HG03280 (cell line): ENCODE measurements at regions not wholly inside any gene's neighbourhood (a gene's known extent, or its start where the extent isn't known, plus 50 kb on each side); places are given as distances from the start of the nearest gene placed in this dataset.

Experiments used
- ATAC-seq: cut with Tn5 transposase; IDR thresholded peaks from one replicate; pipeline ENCODE4 v1.9.1; 2021; ENCODE audit warnings: mild to moderate bottlenecking, moderate library complexity; ENCODE audit not compliant: unreplicated experiment

DNA sequence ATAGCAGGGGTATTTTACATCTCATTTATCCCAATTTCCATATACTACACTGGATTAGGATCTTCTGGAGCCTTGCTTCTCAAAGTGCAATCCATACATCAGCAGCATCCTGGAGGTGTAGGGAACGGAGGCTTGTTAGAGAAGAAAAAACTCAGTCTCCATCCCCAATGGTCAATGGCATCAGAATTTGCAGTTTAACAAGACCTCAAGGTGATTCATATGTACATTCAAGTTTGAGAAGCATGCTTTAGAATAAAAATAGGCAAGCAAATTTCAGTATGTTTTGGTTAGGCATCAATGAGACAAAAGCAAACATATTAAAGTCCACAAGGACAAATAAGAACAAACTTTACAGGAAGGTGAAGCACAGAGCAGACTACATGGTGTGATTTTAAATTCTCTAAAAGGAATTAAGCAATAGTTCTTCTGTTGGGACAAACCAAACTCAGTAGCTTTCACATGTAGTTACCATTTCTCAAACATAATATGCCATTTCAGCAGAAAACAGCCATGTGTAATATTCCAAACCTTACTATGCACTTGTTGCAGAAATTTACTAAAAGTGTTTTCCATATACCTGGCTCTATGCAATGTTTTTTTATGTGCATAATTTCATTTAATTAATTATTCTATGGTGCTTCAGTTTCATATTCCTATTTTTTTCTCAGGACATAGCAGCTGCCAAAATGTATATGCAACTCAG is 360.3 kb upstream of the NECTIN3 start:
- no peak for ATAC-seq

DNA sequence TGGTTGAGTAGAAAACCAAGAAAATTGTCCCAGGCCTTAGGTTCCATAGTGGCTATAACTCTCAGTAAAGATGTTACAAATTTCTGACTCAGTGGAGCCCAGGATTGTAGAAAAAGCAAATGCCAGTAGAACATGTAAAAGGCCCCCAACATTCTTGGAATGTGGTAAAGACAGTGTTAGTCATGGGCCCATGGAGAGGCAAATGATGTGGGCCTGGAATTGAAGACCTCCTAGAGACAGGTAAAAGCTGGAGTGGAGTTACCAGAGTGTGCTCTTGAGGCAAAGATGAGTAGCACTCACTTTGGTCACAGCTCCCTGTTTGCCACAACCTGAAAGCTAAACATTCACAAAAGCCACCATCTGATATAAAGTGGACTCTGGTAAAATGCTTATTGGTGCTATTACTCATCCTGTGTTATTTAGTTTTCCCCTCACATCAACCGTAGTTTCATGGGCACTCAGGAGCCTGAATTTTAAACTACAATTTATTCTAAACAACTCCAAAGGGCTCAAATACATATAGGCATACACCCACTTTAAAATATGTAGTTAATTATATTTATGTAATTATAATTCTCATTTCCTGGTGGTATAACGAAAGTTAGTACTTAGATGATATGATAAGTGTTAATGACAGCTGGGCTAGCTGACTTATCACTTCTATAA is 359.6 kb upstream of the NECTIN3 start:
- ATAC-seq, result no peak

DNA sequence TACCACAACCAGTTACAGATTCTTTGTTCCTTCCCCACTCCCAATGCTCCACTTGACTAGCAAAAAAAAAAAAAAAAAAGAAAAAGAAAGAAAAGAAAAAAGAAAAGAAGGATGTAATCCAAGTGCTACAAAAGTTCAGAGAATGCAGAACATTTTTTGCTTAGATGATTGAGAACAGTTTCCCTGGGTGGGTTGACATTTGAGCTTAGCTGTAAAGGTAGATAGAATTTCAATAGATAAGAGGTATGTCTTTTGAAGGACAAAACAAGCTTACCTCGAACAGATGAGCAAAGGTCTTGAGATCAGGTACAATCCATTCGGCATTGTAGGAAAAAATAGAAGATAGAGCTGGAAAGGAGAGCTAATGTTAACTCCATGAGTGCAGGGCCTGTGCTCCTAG is 344.6 kb upstream of the NECTIN3 start:
- no peak for ATAC-seq

DNA sequence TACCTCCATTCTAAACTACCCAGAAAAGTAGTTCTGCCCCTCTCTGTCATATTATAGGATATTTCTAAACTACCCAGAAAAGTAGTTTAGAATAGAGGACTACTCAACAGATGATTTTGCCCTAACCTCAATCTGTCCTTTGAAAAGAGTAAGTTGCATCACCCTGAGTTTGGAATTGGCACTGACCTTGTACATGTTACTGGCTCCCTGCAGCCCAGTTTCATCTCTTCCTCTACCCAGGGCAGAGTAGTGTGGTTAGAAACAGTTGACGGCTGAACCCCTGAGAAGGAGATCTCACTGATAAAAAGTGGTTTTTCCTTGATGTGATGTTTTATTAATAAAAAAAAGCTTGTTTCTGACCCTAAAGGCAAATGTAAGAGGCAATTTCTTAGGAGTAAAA is 340.5 kb upstream of the NECTIN3 start:
- ATAC-seq, result no peak

DNA sequence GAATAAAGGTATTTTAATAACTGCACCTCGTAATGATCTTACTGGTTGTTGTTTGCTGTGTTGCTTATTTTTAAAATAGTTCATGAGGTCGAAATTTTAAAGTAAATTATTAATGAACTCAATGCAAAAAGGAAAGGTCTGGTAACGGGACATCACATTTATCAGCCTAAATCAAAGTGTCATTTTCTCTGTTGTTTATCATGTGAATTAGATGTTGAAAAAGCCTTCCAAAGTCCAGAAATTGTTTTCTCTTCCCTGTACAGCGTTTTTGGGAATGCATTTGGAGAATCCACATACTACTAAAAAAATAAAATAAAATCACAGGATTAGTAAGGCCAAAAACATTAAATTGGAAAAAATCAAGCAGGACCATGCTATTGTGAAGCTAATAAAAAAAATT is 339.2 kb upstream of the NECTIN3 start:
- no peak for ATAC-seq

DNA sequence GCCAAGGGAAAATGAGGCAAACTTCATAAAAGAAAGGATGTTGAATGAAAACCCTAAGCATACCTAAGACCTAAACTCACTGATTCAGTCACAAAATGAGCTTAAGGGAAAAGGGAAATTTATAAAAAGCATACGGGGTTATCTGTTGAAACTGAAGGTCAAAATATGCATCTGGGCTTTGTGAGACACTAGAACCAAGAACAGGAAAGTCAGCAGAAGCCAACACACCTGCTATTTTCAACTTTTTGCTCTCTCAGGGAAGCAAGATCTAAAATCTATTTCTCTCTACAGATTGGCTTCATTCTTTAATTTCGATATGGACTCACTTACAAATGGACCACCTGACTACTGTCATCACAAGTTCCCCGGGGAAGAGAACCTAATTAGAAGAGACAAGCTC is 338.6 kb upstream of the NECTIN3 start:
- ATAC-seq, result no peak

DNA sequence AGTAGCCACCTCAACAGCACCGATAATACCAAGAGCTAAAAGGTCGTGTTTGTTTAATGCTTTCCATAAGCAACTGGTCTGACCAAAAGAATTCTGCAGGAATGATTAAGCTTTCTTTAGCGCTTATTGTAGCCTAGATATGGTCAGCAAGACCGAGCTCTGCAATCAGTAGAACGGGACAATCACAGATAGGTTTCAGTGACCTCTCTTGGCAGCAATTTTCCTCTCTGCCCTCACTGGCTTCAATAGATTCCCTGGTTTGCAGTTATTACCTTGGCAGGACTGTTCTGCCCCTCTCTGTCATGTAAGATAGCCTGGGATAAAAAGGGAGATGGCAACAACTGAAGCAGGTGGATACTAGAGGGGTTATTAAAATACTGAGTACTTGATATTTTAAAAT is 337.1 kb upstream of the NECTIN3 start:
- no peak for ATAC-seq

DNA sequence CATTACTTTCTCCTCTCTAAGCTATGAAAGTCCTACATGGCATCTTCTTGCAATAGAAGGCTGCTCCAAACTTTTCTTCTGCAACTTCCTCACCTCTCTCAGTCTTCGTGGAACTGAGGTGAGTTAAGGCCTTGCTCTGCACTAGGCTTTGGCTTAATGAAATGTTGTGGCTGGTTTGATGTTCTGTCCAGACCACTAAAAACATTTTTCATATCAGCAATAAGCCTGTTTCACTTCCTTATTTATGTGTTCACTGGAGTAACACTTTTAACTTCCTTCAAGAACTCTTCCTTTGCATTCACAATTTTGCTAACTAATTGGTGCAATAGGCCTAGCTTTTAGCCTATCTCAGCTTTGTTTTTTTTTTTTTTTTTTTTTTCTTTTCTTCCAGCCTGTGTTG is 335.3 kb upstream of the NECTIN3 start:
- ATAC-seq, result peak; percentile 90

DNA sequence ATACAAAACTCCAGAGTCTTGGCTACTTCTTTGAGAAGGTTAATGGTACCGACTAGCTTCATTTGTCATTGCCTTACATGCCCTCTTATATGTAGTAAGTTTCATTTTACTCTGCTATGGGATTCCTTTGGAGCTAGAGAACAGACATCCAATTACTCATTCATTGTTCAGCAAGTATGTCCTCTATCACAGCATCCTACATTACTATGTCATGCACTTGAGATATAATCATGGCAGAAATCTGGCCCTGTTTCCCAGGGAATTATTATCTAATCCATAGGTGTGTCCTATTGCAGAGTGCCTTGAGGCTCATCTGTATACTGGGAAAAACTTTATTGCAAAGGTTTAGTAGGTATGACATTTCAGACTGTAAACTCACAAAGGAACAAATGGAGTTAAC is 333.1 kb upstream of the NECTIN3 start:
- ATAC-seq, result no peak

DNA sequence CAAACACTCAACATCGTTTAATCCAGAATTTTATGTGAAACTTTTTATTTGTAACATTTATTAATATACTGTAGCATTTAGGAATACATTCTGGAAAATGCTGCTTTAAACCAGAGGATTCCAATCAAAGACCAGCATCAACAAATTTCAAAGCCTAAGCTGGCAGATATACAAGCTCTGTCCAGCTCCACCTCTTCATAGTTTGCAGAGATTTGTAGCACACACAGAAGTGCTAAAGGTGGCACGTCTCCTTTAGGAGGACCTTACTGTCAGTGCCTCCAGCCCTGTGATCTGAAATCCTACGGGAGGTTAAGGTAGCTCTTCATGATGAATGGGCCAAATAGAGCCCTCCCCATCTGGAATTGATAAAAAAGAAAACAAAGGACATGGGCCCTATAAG is 329.7 kb upstream of the NECTIN3 start:
- no peak for ATAC-seq

DNA sequence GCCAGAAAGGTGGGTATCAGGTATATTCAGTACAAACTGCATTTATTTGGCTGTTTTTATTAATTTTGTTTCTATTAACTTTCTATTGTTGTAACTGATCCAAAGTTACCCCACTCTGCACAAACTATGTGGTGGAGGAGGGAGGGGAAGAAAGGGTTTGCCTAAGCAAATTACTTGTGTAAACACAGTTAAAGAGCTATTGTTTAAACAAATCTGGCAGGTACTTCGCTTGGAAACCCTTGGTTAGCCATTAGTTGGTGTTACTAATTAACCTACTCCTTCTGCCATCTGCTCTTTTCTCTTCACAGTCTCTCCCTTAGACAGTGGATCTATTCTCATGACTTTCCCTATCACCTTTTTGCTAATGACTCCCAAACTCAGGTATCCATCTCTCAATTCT is 328.4 kb upstream of the NECTIN3 start:
- ATAC-seq, result no peak

DNA sequence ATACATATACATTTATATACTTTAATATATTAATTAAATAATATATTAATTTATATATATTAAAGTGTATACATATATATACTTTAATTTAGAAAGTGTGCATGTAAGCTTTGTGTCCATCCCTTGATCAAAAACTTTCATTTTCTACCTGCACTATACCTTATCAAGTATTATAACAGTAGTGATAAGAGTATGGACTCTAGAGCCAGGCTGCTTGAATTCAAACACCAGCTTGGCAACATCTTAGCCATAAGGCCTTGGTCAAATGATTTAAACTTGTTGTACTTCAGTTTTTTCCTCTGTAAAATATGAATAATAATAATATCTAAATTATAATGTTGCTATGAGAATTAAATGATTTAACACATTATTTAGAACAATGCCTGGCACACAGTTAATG is 327.6 kb upstream of the NECTIN3 start:
- no peak for ATAC-seq

DNA sequence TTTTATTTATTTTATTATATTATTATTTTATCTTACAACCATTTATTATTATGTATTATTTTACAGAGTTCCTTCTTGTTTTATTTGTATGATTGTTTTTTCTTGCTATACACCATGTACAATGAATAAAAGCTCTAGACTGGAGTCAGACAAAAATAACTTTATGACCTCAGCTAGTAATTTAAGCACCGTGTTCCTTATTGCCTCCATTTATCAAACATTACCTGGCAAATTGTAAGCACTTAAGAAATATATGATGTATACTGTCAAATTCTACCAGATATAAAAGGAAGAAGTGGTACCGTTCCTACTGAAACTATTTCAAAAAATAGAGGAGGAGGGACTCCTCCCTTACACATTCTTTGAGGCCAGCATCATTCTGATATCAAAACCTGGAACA is 326.9 kb upstream of the NECTIN3 start:
- no peak for ATAC-seq

DNA sequence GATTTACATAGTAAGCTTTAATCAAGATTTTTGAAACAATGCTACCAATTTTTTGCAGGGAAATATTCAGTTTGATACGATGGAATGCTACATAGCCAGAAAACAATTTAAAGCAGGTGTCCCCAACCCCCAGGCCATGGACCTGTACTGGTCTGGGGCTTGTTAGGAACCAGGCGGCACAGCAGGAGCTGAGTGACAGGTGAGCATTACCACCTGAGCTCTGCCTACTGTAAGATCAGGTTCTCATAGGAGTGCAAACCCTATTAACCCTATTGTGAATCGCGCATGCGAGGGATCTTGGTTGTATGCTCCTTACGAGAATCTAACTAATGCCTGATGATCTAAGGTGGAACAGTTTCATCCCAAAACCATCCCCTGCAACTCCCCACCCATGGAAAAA is 322.6 kb upstream of the NECTIN3 start:
- ATAC-seq, result no peak

DNA sequence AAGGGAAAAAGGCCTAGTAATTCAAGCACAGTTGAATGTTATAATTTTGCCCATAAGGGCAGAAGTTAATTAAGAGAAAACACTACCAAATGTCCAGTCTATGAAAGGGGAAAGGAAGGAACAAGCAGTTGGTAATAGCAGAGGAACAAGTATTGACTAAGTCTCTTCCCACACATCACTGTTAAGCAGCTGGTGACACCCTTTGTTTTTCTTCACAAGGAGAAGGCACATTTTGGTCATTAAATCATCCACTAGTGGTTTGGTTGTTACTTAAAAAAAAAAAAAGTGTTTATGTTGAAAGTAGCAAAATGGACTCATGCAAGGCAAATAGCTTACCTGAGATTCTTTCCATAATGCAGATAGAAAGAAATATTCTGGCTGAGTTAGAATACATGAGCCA is 321.4 kb upstream of the NECTIN3 start:
- ATAC-seq, result no peak

DNA sequence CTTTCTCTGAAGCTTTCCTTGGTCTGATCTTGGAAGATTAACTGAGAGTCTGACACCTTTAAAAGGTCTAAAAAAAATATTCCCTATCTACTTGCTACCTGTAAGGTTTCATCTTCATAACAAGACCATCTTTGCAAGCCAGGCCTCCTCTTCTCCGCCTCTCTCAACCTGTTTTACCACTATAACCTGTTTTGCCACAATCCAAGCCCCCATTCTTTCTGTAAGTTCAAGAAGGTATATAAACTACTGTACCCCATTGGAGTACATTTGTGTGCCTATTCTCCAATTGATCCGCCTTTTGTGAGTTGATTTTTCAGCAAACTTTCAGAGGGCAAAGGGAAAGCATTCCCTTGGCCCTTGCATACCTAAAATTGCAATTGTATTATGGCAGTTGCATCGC is 319.3 kb upstream of the NECTIN3 start:
- no peak for ATAC-seq

DNA sequence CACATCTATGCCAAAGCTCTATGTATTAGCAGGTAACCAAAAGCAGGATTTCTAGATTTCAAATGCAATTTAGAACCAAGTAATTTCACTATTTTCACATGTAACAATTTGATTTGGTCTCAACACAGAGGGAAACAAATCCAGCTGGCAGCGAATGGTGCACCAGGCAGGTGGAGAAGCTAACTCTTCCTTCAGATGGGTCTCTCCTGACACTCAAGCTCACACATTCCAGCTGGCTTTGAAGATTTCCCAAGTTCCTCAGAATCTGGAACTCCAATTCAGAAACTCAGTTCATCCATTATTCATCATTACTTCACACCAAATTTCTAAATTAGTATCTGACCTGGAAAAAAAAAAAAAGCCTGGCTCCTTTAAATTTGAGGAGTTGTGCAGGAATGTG is 318.1 kb upstream of the NECTIN3 start:
- no peak for ATAC-seq

DNA sequence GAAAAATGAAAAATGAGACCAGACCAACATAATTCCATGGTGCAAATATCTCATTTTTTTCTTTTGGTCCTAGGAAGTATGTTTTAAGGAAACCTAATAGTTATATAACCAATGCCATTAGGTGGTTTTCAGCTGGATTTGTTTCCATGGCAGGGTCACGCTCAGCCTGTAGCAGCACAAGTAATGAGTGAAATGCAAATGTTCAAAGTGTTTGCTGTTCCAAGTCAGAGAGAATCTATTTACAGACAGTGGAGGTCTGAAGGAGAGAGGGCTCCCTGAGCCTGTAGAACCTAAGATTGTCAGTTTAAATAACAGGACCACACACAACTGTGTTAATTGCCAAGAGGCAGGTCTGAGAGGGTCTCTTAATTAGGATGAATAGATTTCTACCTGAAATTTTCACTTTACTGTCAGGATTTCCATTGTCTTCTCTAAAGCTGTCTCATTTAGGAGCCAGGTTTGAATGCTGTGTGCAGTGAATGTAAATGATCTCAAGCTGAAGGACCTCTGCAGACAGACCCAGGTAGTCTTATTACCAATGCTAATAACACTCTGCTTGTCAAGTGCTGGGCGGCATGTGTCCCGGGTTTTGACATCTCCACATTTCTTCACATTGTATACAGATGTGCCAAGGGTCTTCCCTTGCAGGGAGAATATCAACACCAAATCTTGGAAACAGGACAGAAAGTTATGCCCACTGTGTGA is 317.3 kb upstream of the NECTIN3 start:
- ATAC-seq, result no peak

DNA sequence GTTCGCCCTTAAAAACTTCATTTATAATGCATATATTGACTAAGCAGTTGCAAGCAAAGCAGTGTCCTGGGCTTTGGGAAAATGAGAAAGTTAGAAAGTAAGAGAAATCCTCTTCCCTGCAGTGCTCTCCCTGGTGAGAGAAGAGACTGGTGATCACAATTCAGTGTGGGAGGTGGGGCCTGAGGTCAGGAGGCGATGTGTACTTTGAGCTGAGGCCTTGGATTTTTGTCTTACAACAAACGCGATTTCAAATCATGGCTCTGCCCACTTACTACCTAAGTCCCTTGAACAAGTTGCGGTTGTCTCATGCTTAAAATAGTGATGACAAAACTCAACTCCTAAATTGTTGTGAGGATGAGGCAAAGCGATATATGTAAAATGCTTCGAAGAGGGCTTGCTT is 316.3 kb upstream of the NECTIN3 start:
- no peak for ATAC-seq

DNA sequence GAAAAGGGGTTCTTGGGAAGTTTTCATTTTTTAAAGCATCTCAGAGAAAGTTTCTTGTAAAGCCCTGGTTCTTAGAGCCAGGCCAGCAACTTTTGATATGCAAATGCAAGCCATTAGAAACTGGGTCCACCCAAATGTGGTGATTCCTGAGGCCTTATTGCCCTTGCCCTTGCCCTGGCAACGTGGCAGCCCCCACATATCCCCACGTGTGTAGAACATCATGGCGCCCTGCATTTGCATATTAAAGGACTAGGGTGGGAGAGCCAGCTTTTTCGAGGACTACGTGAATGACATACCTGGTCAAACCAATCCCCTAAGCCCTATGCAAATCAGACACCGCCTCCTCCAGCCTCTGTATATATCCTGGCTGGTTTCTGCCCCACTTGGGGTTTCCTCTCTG is 314.9 kb upstream of the NECTIN3 start:
- no peak for ATAC-seq

DNA sequence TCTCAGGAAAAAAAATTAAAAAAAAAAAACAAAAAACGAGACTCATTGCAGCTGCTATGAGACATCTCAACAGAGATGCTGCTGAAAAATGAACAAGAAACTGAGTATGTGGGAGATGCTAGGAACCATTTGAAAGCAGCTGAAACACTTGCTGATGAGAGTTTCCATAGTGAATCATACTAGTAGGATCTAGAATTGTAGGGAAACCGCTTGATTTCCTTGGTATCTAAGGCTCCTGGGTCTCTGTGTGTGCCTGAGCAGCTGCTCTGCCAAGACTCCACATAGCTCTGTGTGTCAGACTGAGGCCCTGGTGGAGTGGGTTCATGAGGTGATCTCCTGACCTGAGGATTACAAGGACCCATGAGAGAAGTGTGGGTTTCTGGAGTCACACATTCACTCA is 313.4 kb upstream of the NECTIN3 start:
- ATAC-seq, result no peak

DNA sequence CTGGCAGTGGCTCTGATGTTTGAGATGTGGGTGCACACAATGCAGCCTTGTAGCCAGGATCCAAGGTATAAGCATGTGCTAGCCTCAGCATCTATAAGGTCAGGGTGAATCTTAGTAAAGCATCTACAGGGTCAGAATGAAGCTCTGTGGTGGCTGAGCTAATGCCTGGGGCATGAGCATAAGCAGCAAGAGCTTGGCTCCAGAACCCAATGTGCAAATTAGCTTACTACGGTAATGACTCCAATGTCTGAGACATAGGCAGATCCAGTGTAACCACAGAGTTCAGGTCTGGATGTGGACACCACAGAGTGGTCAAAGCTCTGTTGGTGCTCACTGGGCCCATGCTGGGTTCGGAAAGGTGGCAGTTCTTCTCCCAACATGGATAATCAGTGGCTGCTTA is 304.5 kb upstream of the NECTIN3 start:
- no peak for ATAC-seq
